HEK293 (cell line): ENCODE measurements at regions not wholly inside any gene's neighbourhood (a gene's known extent, or its start where the extent isn't known, plus 50 kb on each side); places are given as distances from the start of the nearest gene placed in this dataset.

Experiments
- CTCF ChIA-PET: fragments of 350-600 bp; formaldehyde crosslinking; extraction: SDS; loops from one replicate; lab custom pipeline; 2021; ENCODE audit warnings: antibody characterized with exemption; lab: Yijun Ruan, JAX
- POLR2A ChIA-PET: fragments of 300-600 bp; formaldehyde crosslinking; extraction: SDS; loops from one replicate; lab custom pipeline; 2020; ENCODE audit warnings: antibody characterized with exemption, inconsistent platforms; lab: Yijun Ruan, JAX
- H3K27ac ChIP-seq: fragments of 200-500 bp; sonication (Bioruptor generic); 2 replicates; pipeline ENCODE4 v1.5.1; 2014; ENCODE audit warnings: low read depth, low read length, control low read depth, inconsistent platforms; ENCODE audit errors: extremely low read depth
- H3K36me3 ChIP-seq, 2 experiments: fragments of 200-500 bp in 1 of 2; sonication (Bioruptor generic) in 1 of 2; 1 replicate in 1 of 2; 2 replicates in 1 of 2; pipeline ENCODE4 v1.5.1; 2014 to 2017; ENCODE audit warnings: inconsistent platforms in 2 of 2, low read length in 2 of 2; ENCODE audit not compliant: control insufficient read depth in 2 of 2, insufficient read depth in 1 of 2
- H3K4me1 ChIP-seq: fragments of 200-500 bp; sonication (Bioruptor generic); 2 replicates; pipeline ENCODE4 v1.5.1; 2014; ENCODE audit warnings: mild to moderate bottlenecking, low read length, inconsistent platforms; ENCODE audit not compliant: control insufficient read depth, insufficient read depth
- H3K4me3 ChIP-seq: 2 replicates; pipeline ENCODE4 v1.5.1; 2011; ENCODE audit warnings: low read depth, mild to moderate bottlenecking, control low read depth, low read length, moderate library complexity
- H3K9me3 ChIP-seq: fragments of 200-500 bp; sonication (Bioruptor generic); 2 replicates; pipeline ENCODE4 v1.5.1; 2014; ENCODE audit warnings: low read depth, low read length, inconsistent platforms; ENCODE audit not compliant: control insufficient read depth, insufficient read depth
- ATF2 ChIP-seq: fragments of 450-650 bp; formaldehyde crosslinking; IDR thresholded peaks from 2 replicates; pipeline ENCODE4 v1.5.1; 2016; ENCODE audit warnings: missing biosample characterization, missing genetic modification characterization, low read depth
- GLIS1 ChIP-seq: fragments of 450-650 bp; formaldehyde crosslinking; IDR thresholded peaks from 2 replicates; pipeline ENCODE4 v1.5.1; 2016; ENCODE audit warnings: missing biosample characterization, missing genetic modification characterization
- HOXA7 ChIP-seq: sonication (generic); formaldehyde crosslinking; IDR thresholded peaks from 2 replicates; pipeline ENCODE4 v1.8.1; 2022; ENCODE audit warnings: missing genetic modification reagents, borderline replicate concordance
- HOXD13 ChIP-seq: sonication (generic); formaldehyde crosslinking; IDR thresholded peaks from 2 replicates; pipeline ENCODE4 v1.8.0; 2022; ENCODE audit warnings: missing genetic modification reagents, borderline replicate concordance
- OVOL3 ChIP-seq: fragments of 450-650 bp; formaldehyde crosslinking; IDR thresholded peaks from 2 replicates; pipeline ENCODE4 v1.5.1; 2016; ENCODE audit warnings: missing biosample characterization, missing genetic modification characterization
- RBAK ChIP-seq: fragments of 450-650 bp; formaldehyde crosslinking; IDR thresholded peaks from 2 replicates; pipeline ENCODE4 v1.5.1; 2016; ENCODE audit warnings: missing biosample characterization, missing genetic modification characterization
- REPIN1 ChIP-seq: fragments of 450-650 bp; formaldehyde crosslinking; IDR thresholded peaks from 2 replicates; pipeline ENCODE4 v1.5.1; 2017; ENCODE audit warnings: missing biosample characterization, missing genetic modification characterization, low read depth
- TCF7L2 ChIP-seq: IDR thresholded peaks from 2 replicates; pipeline ENCODE4 v1.6.1; 2011; ENCODE audit warnings: low read depth, mild to moderate bottlenecking, inconsistent platforms, low read length, moderate library complexity, borderline replicate concordance
- ZBTB17 ChIP-seq: fragments of 450-650 bp; formaldehyde crosslinking; IDR thresholded peaks from 2 replicates; pipeline ENCODE4 v1.5.1; 2016; ENCODE audit warnings: missing biosample characterization, missing genetic modification characterization
- ZBTB49 ChIP-seq: fragments of 450-650 bp; formaldehyde crosslinking; IDR thresholded peaks from 2 replicates; pipeline ENCODE4 v1.5.1; 2016; ENCODE audit warnings: missing biosample characterization, missing genetic modification characterization, low read depth
- ZNF10 ChIP-seq: fragments of 450-650 bp; formaldehyde crosslinking; IDR thresholded peaks from 2 replicates; pipeline ENCODE4 v1.5.1; 2017; ENCODE audit warnings: missing biosample characterization, missing genetic modification characterization
- ZNF133 ChIP-seq: fragments of 450-650 bp; formaldehyde crosslinking; IDR thresholded peaks from 2 replicates; pipeline ENCODE4 v1.5.1; 2016; ENCODE audit warnings: missing biosample characterization, missing genetic modification characterization
- ZNF138 ChIP-seq: fragments of 450-650 bp; formaldehyde crosslinking; IDR thresholded peaks from 2 replicates; pipeline ENCODE4 v1.5.1; 2016; ENCODE audit warnings: missing biosample characterization, missing genetic modification characterization, borderline replicate concordance
- ZNF155 ChIP-seq: fragments of 450-650 bp; formaldehyde crosslinking; IDR thresholded peaks from 2 replicates; pipeline ENCODE4 v1.5.1; 2016; ENCODE audit warnings: missing biosample characterization, missing genetic modification characterization
- ZNF157 ChIP-seq: fragments of 450-650 bp; formaldehyde crosslinking; IDR thresholded peaks from 2 replicates; pipeline ENCODE4 v1.5.1; 2016; ENCODE audit warnings: missing biosample characterization, missing genetic modification characterization
- ZNF202 ChIP-seq: fragments of 450-650 bp; formaldehyde crosslinking; IDR thresholded peaks from 2 replicates; pipeline ENCODE4 v1.5.1; 2016; ENCODE audit warnings: missing biosample characterization, missing genetic modification characterization, borderline replicate concordance
- ZNF214 ChIP-seq: fragments of 450-650 bp; formaldehyde crosslinking; IDR thresholded peaks from 2 replicates; pipeline ENCODE4 v1.5.1; 2017; ENCODE audit warnings: missing biosample characterization, mild to moderate bottlenecking, missing genetic modification characterization, borderline replicate concordance
- ZNF223 ChIP-seq: fragments of 450-650 bp; formaldehyde crosslinking; IDR thresholded peaks from 2 replicates; pipeline ENCODE4 v1.5.1; 2016; ENCODE audit warnings: missing biosample characterization, missing genetic modification characterization
- ZNF26 ChIP-seq: fragments of 450-650 bp; formaldehyde crosslinking; IDR thresholded peaks from 2 replicates; pipeline ENCODE4 v1.5.1; 2016; ENCODE audit warnings: missing biosample characterization, missing genetic modification characterization
- ZNF362 ChIP-seq: fragments of 450-650 bp; formaldehyde crosslinking; IDR thresholded peaks from 2 replicates; pipeline ENCODE4 v1.5.1; 2016; ENCODE audit warnings: missing biosample characterization, missing genetic modification characterization
- ZNF510 ChIP-seq: fragments of 450-650 bp; formaldehyde crosslinking; IDR thresholded peaks from 2 replicates; pipeline ENCODE4 v1.5.1; 2018; ENCODE audit warnings: mild to moderate bottlenecking, missing genetic modification characterization, missing biosample characterization; ENCODE audit not compliant: insufficient replicate concordance
- ZNF530 ChIP-seq: fragments of 450-650 bp; formaldehyde crosslinking; IDR thresholded peaks from 2 replicates; pipeline ENCODE4 v1.5.1; 2016; ENCODE audit warnings: low read depth, missing biosample characterization, missing genetic modification characterization
- ZNF558 ChIP-seq: fragments of 450-650 bp; formaldehyde crosslinking; IDR thresholded peaks from 2 replicates; pipeline ENCODE4 v1.5.1; 2016; ENCODE audit warnings: missing biosample characterization, missing genetic modification characterization
- ZNF600 ChIP-seq: fragments of 450-650 bp; formaldehyde crosslinking; IDR thresholded peaks from 2 replicates; pipeline ENCODE4 v1.5.1; 2016; ENCODE audit warnings: missing biosample characterization, missing genetic modification characterization
- ZNF670 ChIP-seq: fragments of 450-650 bp; formaldehyde crosslinking; IDR thresholded peaks from 2 replicates; pipeline ENCODE4 v1.5.1; 2016; ENCODE audit warnings: missing biosample characterization, missing genetic modification characterization, low read depth
- ZNF76 ChIP-seq: fragments of 450-650 bp; formaldehyde crosslinking; IDR thresholded peaks from 2 replicates; pipeline ENCODE4; 2016; ENCODE audit warnings: low read depth, missing biosample characterization, missing genetic modification characterization, borderline replicate concordance

GRCh38 chr20:51259455-51259854 is 236.5 kb upstream of the KCNG1 start:
- ChIA-PET POLR2A (no interaction called here), CTCF (interaction anchor here (0.6 to 0.8 kb wide), 2 partner anchors 62 to 277 kb away, joined by 3 read pairs; no protein-coding TSS in a partner anchor)
- TF ChIP-seq ZNF558 (tag by site-specific recombination): no peak
- no peak for TF ChIP-seq ZNF510 (tag by site-specific recombination)
- TF ChIP-seq ZNF530: no peak
- no peak for TF ChIP-seq GLIS1 (tag by site-specific recombination)
- TF ChIP-seq ZNF214 (tag by site-specific recombination): no peak
- Histone ChIP-seq H3K27ac (no peak overlapping the region), H3K36me3 (no peaks in the 10 kb centered on the region), H3K4me1 (no peaks in the 10 kb centered on the region), H3K4me3 (no peak overlapping the region), H3K9me3 (no peaks in the 10 kb centered on the region)

- no peaks in the 10 kb centered on the region for H3K9me3 ChIP-seq
- POLR2A ChIA-PET: no interaction called here
- H3K27ac ChIP-seq: no peak overlapping the region
- TF ChIP-seq ZNF76 (tag by site-specific recombination) (no peak), OVOL3 (tag by site-specific recombination) (no peak), ZNF670 (tag by site-specific recombination) (no peak), RBAK (tag by site-specific recombination) (no peak), HOXA7 (CRISPR knock-in tag) (no peak), REPIN1 (tag by site-specific recombination) (no peak), ZNF138 (tag by site-specific recombination) (no peak), ZNF133 (tag by site-specific recombination) (no peak), ZNF157 (tag by site-specific recombination) (no peak), HOXD13 (CRISPR knock-in tag) (no peak), TCF7L2 (no peak), ZBTB49 (tag by site-specific recombination) (no peak)
- no peaks in the 10 kb centered on the region for H3K4me1 ChIP-seq
- CTCF ChIA-PET: interaction anchor here (0.6 to 0.7 kb wide), 2 partner anchors 63 to 289 kb away, joined by 3 read pairs; no protein-coding TSS in a partner anchor
- no peaks in the 10 kb centered on the region for H3K36me3 ChIP-seq
- no peak overlapping the region for H3K4me3 ChIP-seq
Observed at GRCh38 chr20:51258582-51259165, 235.8 kb upstream of the KCNG1 start.

GRCh38 chr20:51255417-51255816 is 232.5 kb upstream of the KCNG1 start:
- CTCF ChIA-PET: interaction anchor here (0.7 kb wide), 2 partner anchors 38 to 52 kb away, joined by 3 read pairs; no protein-coding TSS in a partner anchor
- POLR2A ChIA-PET: no interaction called here
- Histone ChIP-seq H3K36me3 (no peaks in the 10 kb centered on the region), H3K4me3 (no peak overlapping the region), H3K9me3 (no peaks in the 10 kb centered on the region), H3K4me1 (no peaks in the 10 kb centered on the region), H3K27ac (no peak overlapping the region)
- no peak for TF ChIP-seq ZNF155 (tag by site-specific recombination)
- no peak for TF ChIP-seq ZNF10 (tag by site-specific recombination)
- TF ChIP-seq ZNF202: no peak
- TF ChIP-seq ZNF223 (tag by site-specific recombination): no peak
- no peak for TF ChIP-seq ZNF670 (tag by site-specific recombination)
- TF ChIP-seq ZNF362: no peak
- no peak for TF ChIP-seq ZBTB17 (tag by site-specific recombination)
- TF ChIP-seq ZNF26: no peak
- no peak for TF ChIP-seq ZNF600 (tag by site-specific recombination)
- no peak for TF ChIP-seq ATF2 (tag by site-specific recombination)
